Stimulated activated CD4-positive, alpha-beta T cell treated with anti-CD3 and anti-CD28 coated beads, Interleukin-1b, Interleukin-23, amount 100 ng/mL, for 48 hours (primary cell): ENCODE measurements at regions not wholly inside any gene's neighbourhood (a gene's known extent, or its start where the extent isn't known, plus 50 kb on each side); places are given as distances from the start of the nearest gene placed in this dataset.

Experiments used
- DNase-seq: peaks from one replicate; pipeline ENCODE4 v3.0.0-alpha.2; 2020

DNA sequence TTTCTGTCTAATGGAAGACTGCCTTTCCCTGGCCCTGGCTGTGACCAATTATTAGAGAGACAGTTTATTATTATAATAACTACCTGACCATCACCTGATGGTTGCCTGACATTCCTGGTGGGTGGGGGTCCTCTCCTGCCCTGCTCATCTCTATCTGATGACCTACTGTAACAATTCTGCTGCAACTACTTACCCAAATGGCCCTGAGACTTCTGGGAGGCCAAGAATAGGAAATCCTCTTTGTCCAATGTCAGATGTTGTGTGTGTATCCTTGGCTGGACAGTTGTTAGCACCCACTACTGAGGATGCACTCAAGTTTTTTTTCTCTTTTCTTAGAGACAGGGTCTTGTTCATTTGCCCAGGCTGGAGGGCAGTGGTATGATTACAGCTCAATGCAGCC is 110.3 kb downstream of the DDX1 start:
- no peak for DNase-seq

- DNase-seq: no peak
Measured at GRCh38 chr2:15702452-15702851, 110.8 kb downstream of the DDX1 start.

- DNase-seq: no peak
Measured at GRCh38 chr2:15703365-15703869, 111.7 kb downstream of the DDX1 start.

DNA sequence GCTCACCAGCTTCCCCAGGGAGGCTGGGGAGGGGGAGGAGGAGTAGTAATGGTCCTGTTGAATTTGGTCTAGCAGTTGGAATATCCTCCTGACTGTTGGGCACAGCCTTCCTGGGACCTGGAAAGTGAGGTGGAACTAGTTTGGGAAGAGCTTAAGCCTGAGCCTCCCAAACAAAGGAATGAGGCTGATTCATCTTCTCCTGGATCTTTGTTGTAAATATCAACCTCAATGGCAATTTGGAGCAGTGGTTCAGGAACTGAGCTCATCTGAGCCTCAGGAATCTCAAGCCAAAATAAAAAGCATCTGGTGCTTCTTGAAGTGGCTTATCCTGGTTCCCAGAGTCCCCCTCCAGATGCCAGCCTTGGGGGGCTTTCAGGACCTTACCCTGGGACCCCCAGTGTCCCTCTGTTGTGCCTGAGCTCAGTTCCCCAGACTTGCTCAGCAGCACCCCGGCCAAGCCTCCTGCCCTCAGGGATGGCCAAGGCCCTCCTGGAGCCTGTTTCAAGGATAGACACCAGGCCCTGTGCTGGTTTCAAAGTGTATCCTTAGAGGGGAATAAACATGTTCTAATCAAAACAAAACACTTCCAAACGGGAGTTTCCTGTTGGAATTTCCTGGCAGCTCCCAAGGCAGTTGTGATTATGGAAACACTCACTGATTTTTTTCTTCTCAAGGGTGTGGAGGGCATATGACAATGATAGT is 112.6 kb downstream of the DDX1 start:
- no peak for DNase-seq

GRCh38 chr2:15704788-15705115 is 113.1 kb downstream of the DDX1 start:
- DNase-seq: no peak

- no peak for DNase-seq
Measured at GRCh38 chr2:15705310-15705709, 113.6 kb downstream of the DDX1 start.

- no peak for DNase-seq
Measured at GRCh38 chr2:15705839-15706386, 114.2 kb downstream of the DDX1 start.

DNA sequence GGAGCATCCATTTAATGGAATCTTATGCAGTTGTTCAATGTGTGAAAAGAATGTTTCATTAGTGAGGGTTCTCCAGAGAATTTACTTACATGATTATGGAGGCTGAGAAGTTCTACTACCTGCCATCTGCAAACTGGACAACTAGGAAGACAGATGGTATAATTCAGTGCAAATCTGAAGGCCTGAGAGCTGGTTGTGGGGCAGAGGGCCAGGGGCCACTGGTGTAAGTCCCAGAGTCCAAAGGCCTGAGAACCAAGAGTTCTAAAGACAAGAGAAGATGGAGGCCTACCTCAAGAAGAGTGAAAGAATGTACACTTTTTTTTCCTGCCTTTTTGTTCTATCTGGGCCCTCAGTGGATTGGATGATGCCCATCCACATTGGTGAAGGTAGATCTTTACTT is 114.8 kb downstream of the DDX1 start:
- no peak for DNase-seq

GRCh38 chr2:15706986-15707632 is 115.4 kb downstream of the DDX1 start:
- no peak for DNase-seq

DNA sequence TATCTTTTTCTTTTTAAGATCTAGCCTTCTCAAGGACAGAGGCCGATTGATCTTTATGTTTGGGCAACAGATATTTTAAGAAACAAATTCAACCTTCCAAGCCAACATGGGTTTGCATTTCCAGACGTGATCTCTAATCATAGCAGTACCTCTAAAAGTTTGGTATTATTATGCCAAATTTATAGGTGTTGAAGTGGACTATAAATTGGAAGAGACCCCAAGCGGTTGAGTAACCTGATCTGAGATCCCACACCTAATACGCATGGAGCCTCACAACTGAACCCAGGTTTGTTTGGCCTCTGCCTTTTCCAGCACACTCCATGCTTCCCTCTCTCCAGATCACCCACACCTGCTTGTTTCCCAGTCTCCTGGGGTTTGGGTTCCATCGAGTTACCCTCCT is 116.5 kb downstream of the DDX1 start:
- no peak for DNase-seq

DNA sequence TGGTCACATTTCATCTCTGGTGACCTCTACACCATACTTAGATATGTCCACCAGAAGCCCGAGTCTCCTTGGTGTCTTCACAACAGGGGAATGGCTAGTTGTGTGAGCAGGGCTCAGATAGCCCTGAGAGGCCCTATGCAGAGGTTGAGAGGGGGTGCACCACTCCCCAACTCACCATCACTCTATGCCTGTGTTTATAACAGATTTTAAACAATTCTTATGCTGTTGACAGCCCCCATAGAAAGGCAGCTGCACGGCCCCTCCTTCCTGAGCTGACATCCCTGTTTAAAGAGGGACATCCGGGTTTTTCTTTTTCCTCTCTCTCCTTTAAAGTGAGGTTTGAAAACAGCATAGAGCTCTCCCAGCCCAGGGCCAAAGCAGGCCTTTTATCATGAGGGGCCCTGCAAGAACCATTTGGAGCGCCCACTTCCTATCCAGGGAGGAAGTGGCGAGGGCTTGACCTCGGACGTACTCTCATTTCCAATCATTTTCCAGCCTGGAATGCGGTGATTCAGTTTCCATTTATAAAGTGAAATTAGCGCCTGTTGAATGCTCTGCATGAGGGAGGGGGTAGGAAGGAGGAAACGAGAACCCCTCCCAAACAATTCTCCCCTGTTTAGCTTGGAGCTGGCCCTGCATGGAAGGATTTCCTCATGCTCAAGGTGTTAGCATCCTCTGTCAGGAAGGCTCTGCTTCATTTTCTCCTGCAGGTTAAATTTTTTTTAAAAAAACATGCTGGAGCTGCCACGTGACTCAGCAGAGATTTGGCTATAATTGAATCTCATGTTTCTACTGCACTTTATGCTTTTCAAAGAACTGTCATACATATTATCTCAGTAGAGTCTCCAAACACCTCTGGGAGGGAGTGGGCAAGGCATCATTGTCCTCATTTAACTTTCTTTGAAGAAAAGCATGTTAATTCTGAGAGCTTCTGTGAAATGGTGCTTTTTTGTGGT is 117.5 kb downstream of the DDX1 start:
- DNase-seq: no peak

DNA sequence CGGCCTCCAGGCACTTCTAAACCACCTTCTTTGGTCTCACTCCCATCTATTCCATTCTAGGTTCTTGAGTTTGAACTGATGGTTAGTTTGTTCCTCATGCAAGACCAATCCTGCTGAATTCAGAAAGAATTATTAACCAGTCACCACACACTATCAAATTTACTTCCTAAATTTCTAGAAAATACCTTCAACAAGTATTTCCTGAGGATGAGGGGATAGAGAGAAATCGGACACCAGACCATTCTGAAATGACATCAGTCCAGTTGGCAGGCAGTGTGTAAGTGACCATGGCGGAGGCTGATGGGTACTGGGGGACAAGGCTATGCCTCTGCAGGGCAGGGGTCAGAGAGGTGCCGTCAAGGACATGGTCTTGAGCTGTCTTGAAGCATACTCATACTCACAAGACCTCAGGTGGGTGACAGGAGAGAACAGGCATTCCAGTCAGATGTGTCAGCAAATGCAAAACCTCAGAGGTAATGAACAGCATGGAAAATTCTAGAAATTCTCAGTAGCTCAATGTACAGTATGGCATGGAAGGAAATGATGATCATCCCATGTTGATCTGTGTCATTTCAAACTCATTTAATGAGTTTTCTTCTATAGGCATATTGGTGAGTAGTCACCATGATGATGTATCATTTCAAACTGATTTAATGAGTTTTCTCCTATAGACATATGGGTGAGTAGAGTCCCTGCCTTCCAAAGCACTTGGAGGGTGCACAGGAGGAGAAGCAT is 119.6 kb downstream of the DDX1 start:
- DNase-seq: no peak

DNA sequence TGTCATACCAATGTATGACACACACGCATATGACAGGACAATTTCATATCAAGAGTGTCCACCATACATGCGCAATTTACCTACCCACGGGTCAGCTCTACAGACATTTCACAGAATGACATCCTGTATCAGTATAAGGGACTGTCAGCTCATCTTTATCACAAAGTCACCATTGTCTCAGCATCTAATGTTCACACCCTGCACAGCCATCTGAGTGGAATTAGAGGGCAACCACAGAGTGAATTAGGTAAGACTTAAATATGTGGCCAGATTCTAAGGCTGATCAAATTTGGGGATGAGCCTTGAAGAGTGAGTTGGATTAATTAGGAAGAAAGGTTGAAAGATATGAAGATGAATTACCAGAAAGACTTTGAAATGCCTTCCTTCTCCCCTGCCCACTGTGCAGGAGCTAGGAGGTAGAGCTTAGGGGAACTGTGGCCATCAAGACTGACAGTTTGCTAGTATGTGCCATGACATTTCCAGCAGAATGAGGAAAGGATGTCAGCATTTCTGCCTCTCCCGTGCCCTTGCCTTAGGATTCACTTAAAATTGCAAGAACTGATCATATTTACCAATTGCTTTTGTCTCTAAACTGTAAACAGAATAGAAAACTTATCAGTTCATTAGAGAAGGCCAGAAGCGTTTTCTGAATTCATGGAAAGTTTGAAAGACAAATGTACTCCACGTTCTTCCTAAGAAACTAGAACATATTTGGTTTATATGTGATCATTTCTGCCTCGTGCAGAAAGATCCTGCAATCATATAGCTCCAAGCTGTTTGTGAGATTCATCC is 121.1 kb downstream of the DDX1 start:
- no peak for DNase-seq

- no peak for DNase-seq
Measured at GRCh38 chr2:15713475-15713874, 121.8 kb downstream of the DDX1 start.

DNA sequence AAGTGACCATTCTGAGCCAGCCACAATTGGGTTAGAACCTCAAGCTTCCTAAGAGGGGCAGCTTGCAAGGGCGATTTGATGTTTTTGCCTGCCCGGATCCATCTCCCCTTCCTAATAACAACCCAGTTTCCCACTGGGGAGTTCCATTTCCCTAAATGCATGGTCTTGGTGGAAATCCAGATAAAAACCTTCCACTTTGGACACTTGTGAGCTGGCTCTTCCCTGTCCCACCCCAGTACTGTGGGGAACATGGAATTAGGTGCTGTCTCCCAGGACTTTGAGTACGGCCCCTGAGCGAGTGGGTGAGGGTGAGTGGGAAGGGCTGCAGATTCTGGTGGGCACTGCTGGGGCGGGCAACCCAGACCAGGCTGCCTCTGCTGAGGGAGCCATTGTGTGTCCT is 122.3 kb downstream of the DDX1 start:
- no peak for DNase-seq

DNA sequence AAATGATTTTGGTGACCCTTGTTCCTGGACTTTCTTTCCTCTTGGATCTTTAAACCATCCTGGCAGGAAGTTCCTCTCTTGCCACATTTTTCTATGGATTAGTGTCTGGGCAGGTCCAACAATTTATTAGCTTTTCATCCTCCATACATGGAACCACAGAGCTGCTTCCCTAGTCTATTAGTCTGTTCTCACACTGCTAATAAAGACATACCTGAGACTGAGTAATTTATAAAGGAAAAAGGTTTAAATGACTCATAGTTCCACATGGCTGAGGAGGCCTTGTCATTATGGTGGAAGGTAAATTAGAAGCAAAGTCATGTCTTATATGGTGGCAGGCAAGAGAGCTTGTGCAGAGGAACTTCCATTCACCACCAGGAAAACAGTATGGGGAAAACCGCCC is 122.9 kb downstream of the DDX1 start:
- no peak for DNase-seq

DNA sequence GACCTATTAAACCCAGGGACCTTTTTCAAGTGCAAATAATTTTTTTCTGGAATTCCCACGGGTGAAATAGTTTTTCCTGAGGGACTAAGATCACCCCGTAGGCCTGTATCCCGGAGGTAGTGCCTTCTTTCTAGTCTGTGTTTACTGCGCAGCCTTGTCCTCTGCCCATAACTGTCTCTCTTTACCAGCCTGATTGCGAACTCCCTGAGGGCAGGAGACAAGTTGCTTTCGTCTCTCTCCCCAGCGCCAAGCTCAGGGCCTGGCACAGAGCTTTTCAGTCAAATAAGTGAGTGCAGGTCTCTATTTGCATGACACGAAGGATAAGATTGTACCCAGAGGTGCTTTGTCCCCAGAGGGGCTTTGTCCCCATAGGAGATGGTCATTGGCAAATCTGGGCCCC is 123.9 kb downstream of the DDX1 start:
- DNase-seq: no peak

DNA sequence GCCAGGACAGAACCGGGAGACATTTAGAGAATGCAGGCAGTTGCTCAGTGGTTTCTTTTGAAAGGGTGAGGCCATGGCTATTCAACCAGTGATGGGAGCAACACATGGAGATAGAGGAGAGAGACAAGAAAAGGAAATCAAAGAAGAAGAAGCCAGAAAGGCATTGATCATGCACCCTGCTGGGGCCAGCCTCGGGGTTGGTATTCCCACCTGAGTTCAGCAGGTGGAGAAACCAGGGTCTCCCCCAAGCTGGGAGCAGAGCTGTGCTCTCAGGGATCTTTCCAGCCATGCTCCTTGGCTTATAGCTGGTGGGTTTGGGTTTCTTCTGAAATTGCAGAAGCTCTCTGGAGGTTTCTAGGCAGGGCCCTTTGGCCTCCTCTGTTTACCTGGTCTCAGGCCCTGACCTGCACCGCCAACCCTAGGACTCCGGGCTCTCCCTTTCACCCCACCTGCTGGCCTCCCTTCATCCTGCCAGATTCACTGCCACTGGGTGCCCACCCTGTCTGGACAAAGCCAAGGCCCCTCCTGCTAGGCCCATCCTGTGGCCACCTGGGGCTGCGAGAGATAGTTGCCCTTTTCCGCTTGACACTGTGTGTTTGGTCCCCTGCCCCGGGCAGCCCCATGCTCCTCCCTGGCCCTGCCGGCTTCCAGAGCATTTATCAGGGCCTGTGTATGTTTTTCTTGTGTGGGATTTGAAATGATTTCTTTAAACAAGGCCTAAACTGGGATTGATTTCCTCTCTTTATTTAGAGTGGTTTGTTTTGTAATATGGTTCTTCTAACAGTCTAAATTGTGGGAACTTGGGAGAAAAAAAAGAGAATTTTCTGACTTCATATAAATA is 126.7 kb downstream of the DDX1 start:
- no peak for DNase-seq

DNA sequence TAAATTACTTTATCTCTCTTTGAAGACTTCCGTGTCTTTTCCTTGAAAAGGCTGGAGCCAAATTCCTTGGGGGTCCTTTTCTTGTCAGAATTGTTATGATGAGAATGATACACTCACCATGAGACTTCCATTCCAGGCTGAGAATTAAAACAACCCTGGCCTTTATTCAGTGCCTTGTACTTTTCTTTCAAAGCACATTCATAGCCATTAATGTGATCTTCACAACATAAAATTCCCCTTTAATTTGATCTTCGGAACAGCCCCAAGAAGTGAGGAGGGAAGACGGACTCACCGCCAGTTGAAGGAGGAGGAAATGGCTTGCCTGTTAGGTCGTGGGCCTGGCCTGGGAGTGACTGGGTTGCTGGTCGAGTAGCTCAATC is 127.3 kb downstream of the DDX1 start:
- DNase-seq: no peak

GRCh38 chr2:15719566-15720313 is 128.1 kb downstream of the DDX1 start:
- DNase-seq: no peak
